ENCODE measurements at regions not wholly inside any gene's neighbourhood (a gene's known extent, or its start where the extent isn't known, plus 50 kb on each side); places are given as distances from the start of the nearest gene placed in this dataset.
"Not testable (repeated sequence)": the region's sequence is repeated elsewhere in the genome, so short reads cannot be mapped to it uniquely, and the experiment has no call there.

GRCh38 chrX:125137521-125137920, 182.2 kb upstream of the TEX13C start:
- no peaks in the 10 kb centered on the region for H3K36me3 ChIP-seq (ENCODE audit: low read depth)
- no peak overlapping the region for H3K4me3 ChIP-seq (ENCODE audit: severe bottlenecking)
- no peak overlapping the region for H3K27ac ChIP-seq (ENCODE audit: poor library complexity, severe bottlenecking)
- DNase-seq (ENCODE audit: low spot score) (no peak), ATAC-seq (ENCODE audit: low read depth) (no peak)
- H3K9me3 ChIP-seq (ENCODE audit: severe bottlenecking), result no peaks in the 10 kb centered on the region
- no peaks in the 10 kb centered on the region for H3K27me3 ChIP-seq (ENCODE audit: insufficient read depth, poor library complexity, severe bottlenecking)
- no peaks in the 10 kb centered on the region for H3K4me1 ChIP-seq (ENCODE audit: insufficient read depth, poor library complexity, severe bottlenecking)
- no peak for TF ChIP-seq CTCF (IDR thresholded peaks at IDR 0.05; ENCODE audit: poor library complexity, severe bottlenecking)

GRCh38 chrX:125150231-125150630, 169.4 kb upstream of the TEX13C start:
- no peak for ATAC-seq (ENCODE audit: low read depth)
- TF ChIP-seq CTCF (IDR thresholded peaks at IDR 0.05; ENCODE audit: poor library complexity, severe bottlenecking), result no peak

GRCh38 chrX:125151146-125151545, 168.5 kb upstream of the TEX13C start:
- no peak for DNase-seq (ENCODE audit: low spot score)
- no peak for TF ChIP-seq CTCF (IDR thresholded peaks at IDR 0.05; ENCODE audit: poor library complexity, severe bottlenecking)
- no peak for ATAC-seq (ENCODE audit: low read depth)
- no peaks in the 10 kb centered on the region for H3K36me3 ChIP-seq (ENCODE audit: low read depth)
- no peaks in the 10 kb centered on the region for H3K4me1 ChIP-seq (ENCODE audit: insufficient read depth, poor library complexity, severe bottlenecking)
- no peak overlapping the region for H3K4me3 ChIP-seq (ENCODE audit: severe bottlenecking)
- H3K27ac ChIP-seq (ENCODE audit: poor library complexity, severe bottlenecking), result no peak overlapping the region
- H3K27me3 ChIP-seq (ENCODE audit: insufficient read depth, poor library complexity, severe bottlenecking), result no peaks in the 10 kb centered on the region
- H3K9me3 ChIP-seq (ENCODE audit: severe bottlenecking), result no peaks in the 10 kb centered on the region

More at GRCh38 chrX:125150231-125150630, 169.4 kb upstream of the TEX13C start:
- Histone ChIP-seq H3K4me1 (ENCODE audit: insufficient read depth, poor library complexity, severe bottlenecking) (no peaks in the 10 kb centered on the region), H3K27me3 (ENCODE audit: insufficient read depth, poor library complexity, severe bottlenecking) (no peaks in the 10 kb centered on the region), H3K9me3 (ENCODE audit: severe bottlenecking) (no peaks in the 10 kb centered on the region), H3K27ac (ENCODE audit: poor library complexity, severe bottlenecking) (no peak overlapping the region), H3K4me3 (ENCODE audit: severe bottlenecking) (no peak overlapping the region), H3K36me3 (ENCODE audit: low read depth) (no peaks in the 10 kb centered on the region)
- no peak for DNase-seq (ENCODE audit: low spot score)

- H3K36me3 ChIP-seq (ENCODE audit: low read depth), result no peaks in the 10 kb centered on the region
- H3K4me1 ChIP-seq (ENCODE audit: insufficient read depth, poor library complexity, severe bottlenecking), result no peaks in the 10 kb centered on the region
- ATAC-seq (ENCODE audit: low read depth) (no peak), DNase-seq (ENCODE audit: low spot score) (no peak)
- H3K9me3 ChIP-seq (ENCODE audit: severe bottlenecking), result no peaks in the 10 kb centered on the region
- TF ChIP-seq CTCF (IDR thresholded peaks at IDR 0.05; ENCODE audit: poor library complexity, severe bottlenecking), result no peak
- H3K27ac ChIP-seq (ENCODE audit: poor library complexity, severe bottlenecking), result no peak overlapping the region
- H3K4me3 ChIP-seq (ENCODE audit: severe bottlenecking), result no peak overlapping the region
- no peaks in the 10 kb centered on the region for H3K27me3 ChIP-seq (ENCODE audit: insufficient read depth, poor library complexity, severe bottlenecking)
Observed at GRCh38 chrX:125152011-125152410, 167.7 kb upstream of the TEX13C start.

- ATAC-seq (ENCODE audit: low read depth), result no peak
- no peaks in the 10 kb centered on the region for H3K4me1 ChIP-seq (ENCODE audit: insufficient read depth, poor library complexity, severe bottlenecking)
- TF ChIP-seq CTCF (IDR thresholded peaks at IDR 0.05; ENCODE audit: poor library complexity, severe bottlenecking), result no peak
- H3K36me3 ChIP-seq (ENCODE audit: low read depth), result no peaks in the 10 kb centered on the region
- no peaks in the 10 kb centered on the region for H3K9me3 ChIP-seq (ENCODE audit: severe bottlenecking)
- H3K27ac ChIP-seq (ENCODE audit: poor library complexity, severe bottlenecking), result no peak overlapping the region
- H3K4me3 ChIP-seq (ENCODE audit: severe bottlenecking), result no peak overlapping the region
- H3K27me3 ChIP-seq (ENCODE audit: insufficient read depth, poor library complexity, severe bottlenecking), result no peaks in the 10 kb centered on the region
- DNase-seq (ENCODE audit: low spot score), result no peak
Observed at GRCh38 chrX:125153621-125154020, 166.1 kb upstream of the TEX13C start.

- not testable (repeated sequence) for H3K4me3 ChIP-seq (ENCODE audit: severe bottlenecking); H3K4me1 ChIP-seq (ENCODE audit: insufficient read depth, poor library complexity, severe bottlenecking); DNase-seq (ENCODE audit: low spot score); H3K27me3 ChIP-seq (ENCODE audit: insufficient read depth, poor library complexity, severe bottlenecking); H3K27ac ChIP-seq (ENCODE audit: poor library complexity, severe bottlenecking); H3K36me3 ChIP-seq (ENCODE audit: low read depth); ATAC-seq (ENCODE audit: low read depth); H3K9me3 ChIP-seq (ENCODE audit: severe bottlenecking)
Observed at GRCh38 chrX:125154288-125155257, 165.1 kb upstream of the TEX13C start.
